Activated CD4-positive, alpha-beta T cell treated with anti-CD3 and anti-CD28 coated beads, Interleukin-2, amount 10 ng/mL, durations not matched to agents 24 days and 14 days (primary cell): ENCODE measurements at regions not wholly inside any gene's neighbourhood (a gene's known extent, or its start where the extent isn't known, plus 50 kb on each side); places are given as distances from the start of the nearest gene placed in this dataset.
"Not testable (repeated sequence)": the region's sequence is repeated elsewhere in the genome, so short reads cannot be mapped to it uniquely, and the experiment has no call there.

Experiments
- DNase-seq: peaks from one replicate; pipeline ENCODE4 v3.0.0; 2022
- H3K27ac Mint-ChIP-seq: one replicate; pipeline ENCODE4 v1.8.0; 2022; ENCODE audit warnings: mild to moderate bottlenecking, mixed read lengths
- H3K27me3 Mint-ChIP-seq: one replicate; pipeline ENCODE4 v1.8.0; 2022; ENCODE audit warnings: mixed read lengths
- H3K36me3 Mint-ChIP-seq: one replicate; pipeline ENCODE4 v1.8.0; 2022; ENCODE audit warnings: low read depth, mild to moderate bottlenecking, mixed read lengths
- H3K4me1 Mint-ChIP-seq: one replicate; pipeline ENCODE4 v1.8.0; 2021; ENCODE audit warnings: mixed read lengths
- H3K4me3 Mint-ChIP-seq: one replicate; pipeline ENCODE4 v1.8.0; 2022; ENCODE audit warnings: mild to moderate bottlenecking, moderate library complexity, mixed read lengths
- H3K9me3 Mint-ChIP-seq: one replicate; pipeline ENCODE4 v1.8.0; 2021; ENCODE audit warnings: mixed read lengths
- intact Hi-C: fragments of 100-400 bp; cut with micrococcal nuclease; formaldehyde crosslinking; loops from one replicate; pipeline ENCODE4 v1.15.1; 2023

- H3K9me3 Mint-ChIP-seq, H3K27me3 Mint-ChIP-seq, H3K27ac Mint-ChIP-seq, H3K4me3 Mint-ChIP-seq, H3K4me1 Mint-ChIP-seq, H3K36me3 Mint-ChIP-seq, intact Hi-C loops, DNase-seq: not testable (repeated sequence)
Observed at GRCh38 chr7:6882321-6882721, 56.2 kb upstream of the CCZ1B start.

GRCh38 chr7:6883756-6884155, 57.7 kb upstream of the CCZ1B start:
- DNase-seq, H3K36me3 Mint-ChIP-seq, intact Hi-C loops, H3K4me3 Mint-ChIP-seq, H3K4me1 Mint-ChIP-seq, H3K9me3 Mint-ChIP-seq, H3K27ac Mint-ChIP-seq, H3K27me3 Mint-ChIP-seq: not testable (repeated sequence)

DNA sequence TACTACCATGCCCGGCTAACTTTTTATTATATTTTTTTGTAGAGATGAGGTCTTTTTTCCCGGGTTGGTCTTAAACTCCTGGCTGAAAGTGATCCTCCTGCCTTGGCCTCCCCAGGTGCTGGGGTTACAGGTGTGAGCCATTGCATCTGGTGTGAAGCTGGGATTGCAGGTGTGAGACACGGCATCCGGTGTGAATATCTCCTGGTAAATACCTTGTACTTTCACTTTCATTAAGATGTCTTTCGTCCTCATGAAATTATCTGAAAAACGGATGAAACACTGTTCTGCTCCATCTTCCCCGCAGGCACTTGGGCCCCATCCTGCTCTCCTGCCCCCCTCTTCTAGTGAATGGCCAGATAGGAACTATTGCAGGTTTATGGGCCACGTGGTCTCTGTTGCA, 60.1 kb upstream of the CCZ1B start:
- no peak overlapping the region for H3K27ac Mint-ChIP-seq

GRCh38 chr7:6888267-6889045, 62.4 kb upstream of the CCZ1B start:
- H3K27me3 Mint-ChIP-seq, H3K9me3 Mint-ChIP-seq, H3K4me1 Mint-ChIP-seq, H3K4me3 Mint-ChIP-seq, H3K27ac Mint-ChIP-seq, intact Hi-C loops, DNase-seq, H3K36me3 Mint-ChIP-seq: not testable (repeated sequence)

More for the DNA sequence above, 60.1 kb upstream of the CCZ1B start:
- no peaks in the 10 kb centered on the region for H3K27me3 Mint-ChIP-seq
- H3K4me1 Mint-ChIP-seq: no peaks in the 10 kb centered on the region
- no peak for DNase-seq
- no peak overlapping the region for H3K4me3 Mint-ChIP-seq
- no peaks in the 10 kb centered on the region for H3K36me3 Mint-ChIP-seq
- peaks cover 4% of the 10 kb centered on the region for H3K9me3 Mint-ChIP-seq
- intact Hi-C loops: no loop called here

DNA sequence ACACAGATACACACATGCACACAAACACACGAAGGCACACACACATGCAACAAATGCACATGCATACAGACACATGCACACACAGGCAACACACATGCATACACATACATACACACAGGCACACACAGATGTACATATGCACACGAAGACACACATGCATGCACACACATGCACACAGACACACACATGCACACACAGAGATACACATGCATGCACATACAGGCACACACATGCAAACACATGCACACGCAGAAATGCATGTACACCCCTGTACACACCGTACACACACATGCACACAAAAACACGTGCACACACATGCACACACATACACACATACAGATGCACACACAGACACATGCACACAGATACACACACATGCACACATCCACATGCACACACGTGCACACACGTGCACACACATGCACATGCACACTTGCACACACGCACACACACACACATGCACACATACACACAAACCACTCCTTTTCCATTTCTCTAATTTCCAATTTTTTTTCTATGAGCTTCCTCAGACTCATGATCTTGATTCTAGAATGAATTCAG, 63.3 kb upstream of the CCZ1B start:
- intact Hi-C loops: no loop called here
- Mint-ChIP-seq H3K36me3 (no peaks in the 10 kb centered on the region), H3K4me3 (no peak overlapping the region), H3K27me3 (no peaks in the 10 kb centered on the region), H3K4me1 (no peaks in the 10 kb centered on the region), H3K9me3 (peaks cover 4% of the 10 kb centered on the region), H3K27ac (no peak overlapping the region)
- no peak for DNase-seq

DNA sequence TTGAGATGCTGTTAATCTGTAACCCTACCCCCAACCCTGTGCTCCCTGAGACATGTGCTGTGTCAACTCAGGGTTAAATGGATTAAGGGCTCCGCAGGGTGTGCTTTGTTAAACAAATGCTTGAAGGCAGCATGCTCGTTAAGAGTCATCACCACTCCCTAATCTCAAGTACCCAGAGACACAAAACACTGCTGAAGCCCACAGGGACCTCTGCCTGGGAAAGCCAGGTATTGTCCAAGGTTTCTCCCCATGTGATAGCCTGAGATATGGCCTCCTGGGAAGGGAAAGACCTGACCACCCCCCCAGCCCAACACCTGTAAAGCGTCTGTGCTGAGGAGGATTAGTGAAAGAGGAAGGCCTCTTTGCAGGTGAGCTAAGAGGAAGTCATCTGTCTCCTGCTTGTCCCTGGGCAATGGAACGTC, 76.0 kb upstream of the CCZ1B start:
- H3K27me3 Mint-ChIP-seq, H3K4me1 Mint-ChIP-seq, H3K27ac Mint-ChIP-seq, H3K36me3 Mint-ChIP-seq, intact Hi-C loops, DNase-seq, H3K4me3 Mint-ChIP-seq, H3K9me3 Mint-ChIP-seq: not testable (repeated sequence)

- H3K9me3 Mint-ChIP-seq, DNase-seq, intact Hi-C loops, H3K27me3 Mint-ChIP-seq, H3K36me3 Mint-ChIP-seq, H3K27ac Mint-ChIP-seq, H3K4me1 Mint-ChIP-seq, H3K4me3 Mint-ChIP-seq: not testable (repeated sequence)
Observed at GRCh38 chr7:6903289-6903688, 77.2 kb upstream of the CCZ1B start.

DNA sequence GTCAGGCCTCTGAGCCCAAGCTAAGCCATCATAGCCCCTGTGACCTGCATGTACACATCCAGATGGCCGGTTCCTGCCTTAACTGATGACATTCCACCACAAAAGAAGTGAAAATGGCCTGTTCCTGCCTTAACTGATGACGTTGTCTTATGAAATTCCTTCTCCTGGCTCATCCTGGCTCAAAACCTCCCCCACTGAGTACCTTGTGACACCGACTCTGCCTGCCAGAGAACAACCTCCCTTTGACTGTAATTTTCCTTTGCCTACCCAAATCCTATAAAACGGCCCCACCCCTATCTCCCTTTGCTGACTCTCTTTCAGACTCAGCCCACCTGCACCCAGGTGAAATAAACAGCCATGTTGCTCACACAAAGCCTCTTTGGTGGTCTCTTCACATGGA, 77.7 kb upstream of the CCZ1B start:
- DNase-seq, H3K9me3 Mint-ChIP-seq, H3K4me1 Mint-ChIP-seq, H3K36me3 Mint-ChIP-seq, H3K4me3 Mint-ChIP-seq, H3K27ac Mint-ChIP-seq, H3K27me3 Mint-ChIP-seq, intact Hi-C loops: not testable (repeated sequence)

GRCh38 chr7:6917258-6917657, 91.2 kb upstream of the CCZ1B start:
- no peak for DNase-seq
- Mint-ChIP-seq H3K4me1 (no peaks in the 10 kb centered on the region), H3K4me3 (no peak overlapping the region), H3K27ac (no peak overlapping the region), H3K27me3 (peaks cover 9% of the 10 kb centered on the region), H3K36me3 (no peaks in the 10 kb centered on the region), H3K9me3 (no peaks in the 10 kb centered on the region)
- intact Hi-C loops: no loop called here

- H3K4me3 Mint-ChIP-seq, DNase-seq, H3K9me3 Mint-ChIP-seq, H3K27me3 Mint-ChIP-seq, H3K36me3 Mint-ChIP-seq, intact Hi-C loops, H3K27ac Mint-ChIP-seq, H3K4me1 Mint-ChIP-seq: not testable (repeated sequence)
Observed at GRCh38 chr7:6919169-6919568, 93.1 kb upstream of the CCZ1B start.

DNA sequence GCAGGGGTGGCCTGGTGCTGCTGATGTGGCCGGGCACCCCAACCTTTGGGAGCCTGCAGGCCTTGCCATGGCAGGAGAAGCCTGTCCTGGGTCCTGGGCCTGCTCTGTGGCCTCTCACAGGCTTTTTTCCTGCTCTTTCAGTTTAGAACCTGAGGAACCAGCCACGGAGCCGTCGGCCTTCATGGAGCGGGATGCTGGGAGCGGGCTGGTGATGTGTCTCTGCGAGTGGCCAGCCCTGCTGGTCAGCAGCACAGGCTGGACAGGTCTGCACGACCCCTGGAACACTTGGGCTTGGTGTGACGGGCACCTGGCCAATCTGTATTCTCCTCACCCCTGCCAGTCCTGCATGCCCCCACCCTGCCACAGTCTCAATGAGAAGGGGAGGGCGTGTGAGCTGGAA, 98.4 kb upstream of the CCZ1B start:
- H3K36me3 Mint-ChIP-seq, intact Hi-C loops, H3K4me3 Mint-ChIP-seq, H3K9me3 Mint-ChIP-seq, H3K27me3 Mint-ChIP-seq, H3K27ac Mint-ChIP-seq, DNase-seq, H3K4me1 Mint-ChIP-seq: not testable (repeated sequence)

GRCh38 chr7:6926193-6927174, 100.4 kb upstream of the CCZ1B start:
- DNase-seq, H3K36me3 Mint-ChIP-seq, H3K4me1 Mint-ChIP-seq, H3K27me3 Mint-ChIP-seq, H3K4me3 Mint-ChIP-seq, H3K9me3 Mint-ChIP-seq, H3K27ac Mint-ChIP-seq, intact Hi-C loops: not testable (repeated sequence)

GRCh38 chr7:6927643-6928042, 101.6 kb upstream of the CCZ1B start:
- DNase-seq, H3K9me3 Mint-ChIP-seq, H3K27ac Mint-ChIP-seq, H3K27me3 Mint-ChIP-seq, intact Hi-C loops, H3K36me3 Mint-ChIP-seq, H3K4me3 Mint-ChIP-seq, H3K4me1 Mint-ChIP-seq: not testable (repeated sequence)

DNA sequence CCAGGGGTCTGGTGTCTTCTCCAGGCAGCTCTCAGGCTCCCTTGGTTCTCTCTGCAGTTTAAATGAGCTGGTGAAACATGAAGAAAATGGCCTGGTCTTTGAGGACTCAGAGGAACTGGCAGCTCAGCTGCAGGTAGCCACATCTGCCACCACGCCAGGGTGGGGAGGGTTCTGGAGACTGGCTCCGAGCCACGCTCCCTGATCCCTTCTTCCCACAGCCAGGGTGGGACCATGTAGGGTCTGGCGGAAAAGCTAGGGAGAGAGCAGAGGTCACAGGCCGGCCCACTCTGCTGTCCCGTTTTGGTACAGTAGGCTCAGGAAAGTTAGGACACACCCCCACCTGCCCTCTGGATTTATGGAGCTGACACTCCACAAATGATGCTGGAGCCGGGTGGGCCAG, 103.5 kb upstream of the CCZ1B start:
- H3K27ac Mint-ChIP-seq, H3K9me3 Mint-ChIP-seq, H3K27me3 Mint-ChIP-seq, H3K4me3 Mint-ChIP-seq, DNase-seq, H3K4me1 Mint-ChIP-seq, intact Hi-C loops, H3K36me3 Mint-ChIP-seq: not testable (repeated sequence)
